ENCODE measurements at regions not wholly inside any gene's neighbourhood (a gene's known extent, or its start where the extent isn't known, plus 50 kb on each side); places are given as distances from the start of the nearest gene placed in this dataset.

DNA sequence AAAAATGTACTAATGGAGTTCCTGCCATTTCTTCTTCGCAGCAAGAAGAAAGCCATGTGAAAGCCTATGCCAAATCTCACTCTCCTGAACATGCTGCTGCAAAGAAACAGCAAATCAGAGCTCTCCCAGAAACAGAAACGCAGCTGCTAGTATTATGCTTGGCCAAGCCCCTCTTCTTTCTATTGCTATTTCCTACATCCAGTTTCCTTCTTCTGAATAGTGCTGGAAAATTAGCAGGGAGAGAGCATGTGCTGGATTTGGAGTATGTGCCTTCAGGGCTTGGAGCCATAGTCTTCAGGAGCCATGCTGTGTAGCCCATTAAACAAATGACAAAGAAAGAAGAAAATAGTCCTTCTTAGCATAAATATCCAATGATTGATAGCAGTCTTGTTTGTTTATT lies 852.0 kb upstream of the PHF14 start:
- DNase-seq (ENCODE audit: low read depth, low spot score) (no peak), FAIRE-seq (no peak)
- no peak for TF ChIP-seq EZH2 (IDR thresholded peaks at IDR 0.05; ENCODE audit: low read length)
- TF ChIP-seq, protein P1, sequence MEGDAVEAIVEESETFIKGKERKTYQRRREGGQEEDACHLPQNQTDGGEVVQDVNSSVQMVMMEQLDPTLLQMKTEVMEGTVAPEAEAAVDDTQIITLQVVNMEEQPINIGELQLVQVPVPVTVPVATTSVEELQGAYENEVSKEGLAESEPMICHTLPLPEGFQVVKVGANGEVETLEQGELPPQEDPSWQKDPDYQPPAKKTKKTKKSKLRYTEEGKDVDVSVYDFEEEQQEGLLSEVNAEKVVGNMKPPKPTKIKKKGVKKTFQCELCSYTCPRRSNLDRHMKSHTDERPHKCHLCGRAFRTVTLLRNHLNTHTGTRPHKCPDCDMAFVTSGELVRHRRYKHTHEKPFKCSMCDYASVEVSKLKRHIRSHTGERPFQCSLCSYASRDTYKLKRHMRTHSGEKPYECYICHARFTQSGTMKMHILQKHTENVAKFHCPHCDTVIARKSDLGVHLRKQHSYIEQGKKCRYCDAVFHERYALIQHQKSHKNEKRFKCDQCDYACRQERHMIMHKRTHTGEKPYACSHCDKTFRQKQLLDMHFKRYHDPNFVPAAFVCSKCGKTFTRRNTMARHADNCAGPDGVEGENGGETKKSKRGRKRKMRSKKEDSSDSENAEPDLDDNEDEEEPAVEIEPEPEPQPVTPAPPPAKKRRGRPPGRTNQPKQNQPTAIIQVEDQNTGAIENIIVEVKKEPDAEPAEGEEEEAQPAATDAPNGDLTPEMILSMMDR (optimal IDR thresholded peaks at IDR 0.05 in 1 of 3, IDR thresholded peaks at IDR 0.05 in 1 of 3, conservative IDR thresholded peaks at IDR 0.05 in 1 of 3; ENCODE audit: extremely low read depth in 1 of 3, insufficient read depth in 2 of 3, low read length in 3 of 3), result no peak
- H3K9ac ChIP-seq (ENCODE audit: control insufficient read depth, extremely low read depth, insufficient read depth, low read length), result no peak overlapping the region
- no peaks in the 10 kb centered on the region for H3K4me1 ChIP-seq (ENCODE audit: control insufficient read depth, extremely low read depth, insufficient read depth, low read length)
- H4K20me1 ChIP-seq (ENCODE audit: control insufficient read depth, extremely low read depth, insufficient read depth, low read length), result no peaks in the 10 kb centered on the region
- H3K27me3 ChIP-seq (ENCODE audit: control insufficient read depth, extremely low read depth, insufficient read depth, low read length), result no peaks in the 10 kb centered on the region
- H3K27ac ChIP-seq (ENCODE audit: control insufficient read depth, insufficient read depth, low read length), result no peak overlapping the region
- H3K79me2 ChIP-seq (ENCODE audit: control insufficient read depth, insufficient read depth, low read length), result no peaks in the 10 kb centered on the region
- no peak overlapping the region for H3K4me3 ChIP-seq (ENCODE audit: control insufficient read depth in 2 of 3, extremely low read depth in 1 of 3, insufficient read depth in 2 of 3, low read depth in 1 of 3, low read length in 3 of 3)
- no peaks in the 10 kb centered on the region for H3K9me3 ChIP-seq (ENCODE audit: control insufficient read depth, low read depth, low read length)
- H2AFZ ChIP-seq (ENCODE audit: control insufficient read depth, low read length), result no peak overlapping the region
- no peaks in the 10 kb centered on the region for H3K9me1 ChIP-seq (ENCODE audit: control insufficient read depth, extremely low read depth, insufficient read depth, low read length)
- no peaks in the 10 kb centered on the region for H3K36me3 ChIP-seq (ENCODE audit: control insufficient read depth in 2 of 2, extremely low read depth in 1 of 2, insufficient read depth in 2 of 2, low read length in 2 of 2)
- no peak overlapping the region for H3K4me2 ChIP-seq (ENCODE audit: control insufficient read depth, extremely low read depth, insufficient read depth, low read depth, low read length)
- dilution Hi-C loops (cut with MboI; ENCODE audit: extremely low pct_ligation_motif_present, low sequenced_read_pairs), result no loop called here

DNA sequence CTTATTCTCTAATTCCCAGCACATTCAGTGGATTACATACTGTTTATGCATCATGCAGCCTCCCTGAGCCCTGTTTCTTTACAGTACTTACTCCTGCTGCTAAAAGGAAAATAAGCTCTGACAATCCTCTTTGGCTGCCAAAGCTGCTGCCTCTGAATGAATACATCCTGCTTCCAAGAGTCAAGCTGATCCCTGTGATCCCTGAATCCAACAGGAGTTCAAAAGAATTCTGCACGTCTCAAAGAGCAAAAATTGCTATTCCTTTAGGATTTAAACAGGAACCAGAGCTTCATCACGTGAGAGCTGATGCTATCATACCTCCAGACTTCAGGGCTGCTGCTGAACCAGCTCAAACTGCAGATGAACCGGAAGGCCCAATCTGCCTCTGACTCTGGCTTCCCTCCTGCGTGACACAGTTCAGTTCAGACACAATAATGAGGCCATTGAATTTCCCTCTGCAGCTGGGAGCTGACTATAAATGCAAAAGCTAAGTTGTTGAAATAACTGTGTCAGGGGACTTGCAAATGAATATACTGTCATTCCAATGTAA lies 851.0 kb upstream of the PHF14 start:
- Histone ChIP-seq H3K9me1 (ENCODE audit: control insufficient read depth, extremely low read depth, insufficient read depth, low read length) (no peaks in the 10 kb centered on the region), H3K9me3 (ENCODE audit: control insufficient read depth, low read depth, low read length) (no peaks in the 10 kb centered on the region), H3K79me2 (ENCODE audit: control insufficient read depth, insufficient read depth, low read length) (no peaks in the 10 kb centered on the region), H4K20me1 (ENCODE audit: control insufficient read depth, extremely low read depth, insufficient read depth, low read length) (no peaks in the 10 kb centered on the region), H2AFZ (ENCODE audit: control insufficient read depth, low read length) (no peak overlapping the region), H3K4me2 (ENCODE audit: control insufficient read depth, extremely low read depth, insufficient read depth, low read depth, low read length) (no peak overlapping the region), H3K9ac (ENCODE audit: control insufficient read depth, extremely low read depth, insufficient read depth, low read length) (no peak overlapping the region), H3K27ac (ENCODE audit: control insufficient read depth, insufficient read depth, low read length) (no peak overlapping the region), H3K4me3 (ENCODE audit: control insufficient read depth in 2 of 3, extremely low read depth in 1 of 3, insufficient read depth in 2 of 3, low read depth in 1 of 3, low read length in 3 of 3) (no peak overlapping the region), H3K27me3 (ENCODE audit: control insufficient read depth, extremely low read depth, insufficient read depth, low read length) (no peaks in the 10 kb centered on the region), H3K36me3 (ENCODE audit: control insufficient read depth in 2 of 2, extremely low read depth in 1 of 2, insufficient read depth in 2 of 2, low read length in 2 of 2) (no peaks in the 10 kb centered on the region), H3K4me1 (ENCODE audit: control insufficient read depth, extremely low read depth, insufficient read depth, low read length) (no peaks in the 10 kb centered on the region)
- dilution Hi-C loops (cut with MboI; ENCODE audit: extremely low pct_ligation_motif_present, low sequenced_read_pairs), result no loop called here
- TF ChIP-seq, protein P1 (optimal IDR thresholded peaks at IDR 0.05 in 1 of 3, IDR thresholded peaks at IDR 0.05 in 1 of 3, conservative IDR thresholded peaks at IDR 0.05 in 1 of 3; ENCODE audit: extremely low read depth in 1 of 3, insufficient read depth in 2 of 3, low read length in 3 of 3), result no peak
- TF ChIP-seq EZH2 (IDR thresholded peaks at IDR 0.05; ENCODE audit: low read length), result no peak
- FAIRE-seq (no peak), DNase-seq (ENCODE audit: low read depth, low spot score) (no peak)

Data from keratinocyte (primary cell).